Endothelial cell of umbilical vein (primary cell): ENCODE measurements at regions not wholly inside any gene's neighbourhood (a gene's known extent, or its start where the extent isn't known, plus 50 kb on each side); places are given as distances from the start of the nearest gene placed in this dataset.

Experiments
- BruUV-seq: library from RNA; stranded (reverse); fragments of 400-500 nt; replicated peaks from 2 replicates; lab custom pipeline; 2021; lab: Mats Ljungman, UMichigan
- CTCF ChIA-PET: fragments of 300-600, 350-600 bp; sonication (Branson Sonifier 250); formaldehyde crosslinking; loops from one replicate; lab custom pipeline; 2021; ENCODE audit warnings: antibody characterized with exemption, inconsistent platforms; lab: Charles Lee
- POLR2A ChIA-PET: fragments of 300-600, 350-600 bp; sonication (Branson Sonifier 250); formaldehyde crosslinking; loops from one replicate; lab custom pipeline; 2021; ENCODE audit warnings: antibody characterized with exemption, inconsistent platforms; lab: Charles Lee
- DNase-seq: peaks from one replicate; pipeline ENCODE4 v3.0.0-alpha.2; 2011; ENCODE audit warnings: low read depth, low spot score
- FAIRE-seq: peaks from 2 replicates; lab custom pipeline; 2011; peaks lifted over from hg19 to GRCh38; lab: Jason Lieb, UNC
- H2AFZ ChIP-seq: 2 replicates; pipeline ENCODE4 v1.6.0; 2012; ENCODE audit warnings: low read depth, low read length, control low read depth, inconsistent platforms
- H3K27ac ChIP-seq: 2 replicates; pipeline ENCODE4 v1.5.1; 2011; ENCODE audit warnings: low read depth, mild to moderate bottlenecking, control low read depth, low read length, moderate library complexity; ENCODE audit not compliant: insufficient read depth
- H3K27me3 ChIP-seq, 2 experiments: 2 replicates each; pipeline versions ENCODE4 v1.6.0 to v1.6.1; 2011; ENCODE audit warnings: low read length in 2 of 2, mixed read lengths in 1 of 2; ENCODE audit not compliant: control insufficient read depth in 2 of 2, insufficient read depth in 2 of 2
- H3K36me3 ChIP-seq, 2 experiments: 2 replicates in 1 of 2; 3 replicates in 1 of 2; pipeline ENCODE4 v1.5.1; 2011; ENCODE audit warnings: low read length in 2 of 2, mild to moderate bottlenecking in 1 of 2, moderate library complexity in 1 of 2; ENCODE audit not compliant: control insufficient read depth in 2 of 2, insufficient read depth in 2 of 2; ENCODE audit errors: extremely low read depth in 1 of 2
- H3K4me1 ChIP-seq: 3 replicates; pipeline ENCODE4 v1.5.1; 2011; ENCODE audit warnings: mild to moderate bottlenecking, low read length; ENCODE audit not compliant: control insufficient read depth, insufficient read depth; ENCODE audit errors: extremely low read depth
- H3K4me2 ChIP-seq: 2 replicates; pipeline ENCODE4 v1.6.1; 2011; ENCODE audit warnings: low read length, control low read depth, mixed read lengths; ENCODE audit not compliant: insufficient read depth
- H3K4me3 ChIP-seq, 3 experiments: fragments of 200-600 bp in 1 of 3; sonication (generic), shearing (Covaris generic) in 1 of 3; replicated peaks in 1 of 3; 2 replicates each; pipeline ENCODE4 v1.5.1; 2011 to 2016; ENCODE audit warnings: control low read depth in 3 of 3, low read length in 3 of 3, mild to moderate bottlenecking in 2 of 3, inconsistent platforms in 1 of 3, low read depth in 1 of 3, moderate library complexity in 1 of 3; ENCODE audit not compliant: insufficient read depth in 1 of 3
- H3K79me2 ChIP-seq: 2 replicates; pipeline ENCODE4 v1.6.0; 2012; ENCODE audit warnings: low read length, inconsistent platforms; ENCODE audit not compliant: control insufficient read depth, insufficient read depth
- H3K9ac ChIP-seq: replicated peaks from 2 replicates; pipeline ENCODE3; 2011; ENCODE audit warnings: low read length, control low read depth; ENCODE audit not compliant: insufficient read depth; ENCODE audit errors: extremely low read depth
- H3K9me1 ChIP-seq: replicated peaks from 3 replicates; pipeline ENCODE4 v1.6.0; 2011; ENCODE audit warnings: mild to moderate bottlenecking, low read length; ENCODE audit not compliant: control insufficient read depth, insufficient read depth; ENCODE audit errors: extremely low read depth
- H3K9me3 ChIP-seq: replicated peaks from 2 replicates; pipeline ENCODE4 v1.5.1; 2012; ENCODE audit warnings: low read length, inconsistent platforms; ENCODE audit not compliant: control insufficient read depth, insufficient read depth
- H4K20me1 ChIP-seq: replicated peaks from 2 replicates; pipeline ENCODE3; 2011; ENCODE audit warnings: mild to moderate bottlenecking, low read length; ENCODE audit not compliant: control insufficient read depth, insufficient read depth; ENCODE audit errors: extremely low read depth
- EZH2 ChIP-seq: IDR thresholded peaks from 2 replicates; pipeline ENCODE4 v1.6.1; 2012; ENCODE audit warnings: borderline replicate concordance, low read depth, mild to moderate bottlenecking, moderate library complexity, low read length, inconsistent platforms; ENCODE audit not compliant: severe bottlenecking
- FOS ChIP-seq: IDR thresholded peaks from 2 replicates; pipeline ENCODE4 v1.6.1; 2011; ENCODE audit warnings: mild to moderate bottlenecking, low read length, moderate library complexity, borderline replicate concordance; ENCODE audit not compliant: insufficient read depth
- GATA2 ChIP-seq: IDR thresholded peaks from 2 replicates; pipeline ENCODE4 v1.7.0; 2011; ENCODE audit warnings: low read depth, mild to moderate bottlenecking, moderate library complexity, mixed read lengths, low read length; ENCODE audit not compliant: insufficient read length, insufficient read depth
- JUN ChIP-seq: IDR thresholded peaks from 2 replicates; pipeline ENCODE4 v1.6.1; 2011; ENCODE audit warnings: borderline replicate concordance, low read depth; ENCODE audit not compliant: insufficient read length, insufficient read depth
- MYC ChIP-seq: IDR thresholded peaks from one replicate; pipeline ENCODE4 v1.6.1; 2011; ENCODE audit warnings: mild to moderate bottlenecking, low read depth, low read length
- POLR2AphosphoS5 ChIP-seq: IDR thresholded peaks from 2 replicates; pipeline ENCODE4 v1.6.1; 2012; ENCODE audit warnings: low read depth, mild to moderate bottlenecking, control low read depth, low read length, moderate library complexity; ENCODE audit not compliant: insufficient read depth
- dilution Hi-C: fragments of 300-500 bp; cut with MboI; formaldehyde crosslinking; loops from one replicate; pipeline ENCODE4 v1.15.0; 2019; ENCODE audit warnings: low sequenced_read_pairs; ENCODE audit not compliant: extremely low pct_ligation_motif_present
- intact Hi-C: fragments of 100-400 bp; cut with micrococcal nuclease; formaldehyde crosslinking; loops from one replicate; pipeline ENCODE4 v1.10.0; 2022
- TF ChIP-seq, protein P1 (sequence below), 2 donors: IDR thresholded peaks; 1 replicate in 1 of 2; 2 replicates in 1 of 2; pipeline ENCODE4 v1.5.1; 2011; ENCODE audit warnings: low read length in 2 of 2, mild to moderate bottlenecking in 2 of 2, moderate library complexity in 2 of 2, control low read depth in 1 of 2, inconsistent platforms in 1 of 2, low read depth in 1 of 2; ENCODE audit not compliant: insufficient read depth in 1 of 2; ENCODE audit errors: extremely low read depth in 1 of 2
- TF ChIP-seq, protein P2 (sequence below): IDR thresholded peaks from 2 replicates; pipeline ENCODE4 v1.6.1; 2011; ENCODE audit not compliant: insufficient read depth, insufficient read length

DNA sequence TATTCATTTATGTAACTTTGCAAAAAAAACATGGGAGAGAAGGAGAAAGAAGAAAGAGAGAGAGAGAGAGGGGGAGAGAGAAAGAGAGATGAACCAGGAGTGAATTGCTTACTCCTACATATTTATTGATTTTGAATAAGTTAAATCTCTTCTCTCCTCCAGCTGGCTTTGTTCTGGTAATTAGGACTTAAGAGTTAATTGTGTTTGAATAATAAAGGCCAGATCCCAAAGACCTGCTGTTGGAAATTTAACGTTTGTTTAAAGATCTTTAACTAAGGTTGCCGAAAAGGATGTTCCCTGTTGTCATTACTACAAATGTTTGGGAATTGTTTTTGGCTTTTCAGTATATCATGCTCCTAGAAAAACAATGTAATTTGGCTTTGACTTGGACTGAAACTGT, 473.0 kb downstream of the TUSC1 start:
- dilution Hi-C loops = no loop called here
- no peaks in the 10 kb centered on the region for H3K9me1 ChIP-seq
- BruUV-seq = no TSS peak
- H3K9ac ChIP-seq = no peak overlapping the region
- H2AFZ ChIP-seq = no peak overlapping the region
- H3K4me3 ChIP-seq = no peak overlapping the region
- H4K20me1 ChIP-seq = no peaks in the 10 kb centered on the region
- ChIA-PET CTCF (no interaction called here), POLR2A (no interaction called here)
- no peaks in the 10 kb centered on the region for H3K27me3 ChIP-seq
- no peaks in the 10 kb centered on the region for H3K4me1 ChIP-seq
- FAIRE-seq (no peak), DNase-seq (no peak)
- H3K4me2 ChIP-seq = no peak overlapping the region
- H3K79me2 ChIP-seq = no peaks in the 10 kb centered on the region
- no peaks in the 10 kb centered on the region for H3K9me3 ChIP-seq
- intact Hi-C loops = no loop called here
- TF ChIP-seq JUN (no peak), GATA2 (no peak), MYC (no peak), FOS (no peak), EZH2 (no peak), POLR2AphosphoS5 (no peak)
- TF ChIP-seq, protein P1, sequence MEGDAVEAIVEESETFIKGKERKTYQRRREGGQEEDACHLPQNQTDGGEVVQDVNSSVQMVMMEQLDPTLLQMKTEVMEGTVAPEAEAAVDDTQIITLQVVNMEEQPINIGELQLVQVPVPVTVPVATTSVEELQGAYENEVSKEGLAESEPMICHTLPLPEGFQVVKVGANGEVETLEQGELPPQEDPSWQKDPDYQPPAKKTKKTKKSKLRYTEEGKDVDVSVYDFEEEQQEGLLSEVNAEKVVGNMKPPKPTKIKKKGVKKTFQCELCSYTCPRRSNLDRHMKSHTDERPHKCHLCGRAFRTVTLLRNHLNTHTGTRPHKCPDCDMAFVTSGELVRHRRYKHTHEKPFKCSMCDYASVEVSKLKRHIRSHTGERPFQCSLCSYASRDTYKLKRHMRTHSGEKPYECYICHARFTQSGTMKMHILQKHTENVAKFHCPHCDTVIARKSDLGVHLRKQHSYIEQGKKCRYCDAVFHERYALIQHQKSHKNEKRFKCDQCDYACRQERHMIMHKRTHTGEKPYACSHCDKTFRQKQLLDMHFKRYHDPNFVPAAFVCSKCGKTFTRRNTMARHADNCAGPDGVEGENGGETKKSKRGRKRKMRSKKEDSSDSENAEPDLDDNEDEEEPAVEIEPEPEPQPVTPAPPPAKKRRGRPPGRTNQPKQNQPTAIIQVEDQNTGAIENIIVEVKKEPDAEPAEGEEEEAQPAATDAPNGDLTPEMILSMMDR (IDR thresholded peaks at IDR 0.05; ENCODE audit: extremely low read depth in 1 of 2, insufficient read depth in 1 of 2, low read depth in 1 of 2, low read length in 2 of 2) = no peak
- TF ChIP-seq, protein P2, sequence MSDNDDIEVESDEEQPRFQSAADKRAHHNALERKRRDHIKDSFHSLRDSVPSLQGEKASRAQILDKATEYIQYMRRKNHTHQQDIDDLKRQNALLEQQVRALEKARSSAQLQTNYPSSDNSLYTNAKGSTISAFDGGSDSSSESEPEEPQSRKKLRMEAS = no peak
- H3K36me3 ChIP-seq = no peaks in the 10 kb centered on the region
- no peak overlapping the region for H3K27ac ChIP-seq
